Eye (tissue), 1 donor: ENCODE measurements at regions not wholly inside any gene's neighbourhood (a gene's known extent, or its start where the extent isn't known, plus 50 kb on each side); places are given as distances from the start of the nearest gene placed in this dataset.

Experiments used
- DNase-seq: peaks from one replicate; pipeline ENCODE4 v3.0.0-alpha.2; 2015

- no peak for DNase-seq
Measured at GRCh38 chr3:120544361-120544760, 51.8 kb upstream of the NDUFB4 start.

DNA sequence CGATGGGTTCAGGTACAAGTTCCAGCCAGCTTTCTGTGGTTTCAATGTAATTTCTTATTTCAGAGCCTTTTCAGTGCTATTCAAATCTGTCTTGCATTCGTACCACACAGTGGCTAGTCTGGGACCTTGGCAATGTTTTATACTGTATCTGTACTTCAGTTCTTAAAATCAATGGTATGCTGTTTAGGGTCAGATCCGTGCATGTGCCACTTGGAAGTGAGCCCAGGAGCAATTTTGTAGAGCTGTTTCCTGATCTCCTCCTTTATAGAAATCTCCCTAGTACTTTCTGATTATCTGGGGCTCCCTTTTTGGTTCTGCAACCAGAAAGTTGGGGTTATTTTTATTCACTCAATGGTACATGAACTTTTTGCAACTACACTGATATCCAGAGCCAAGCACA lies 59.5 kb upstream of the NDUFB4 start:
- DNase-seq, result no peak

DNA sequence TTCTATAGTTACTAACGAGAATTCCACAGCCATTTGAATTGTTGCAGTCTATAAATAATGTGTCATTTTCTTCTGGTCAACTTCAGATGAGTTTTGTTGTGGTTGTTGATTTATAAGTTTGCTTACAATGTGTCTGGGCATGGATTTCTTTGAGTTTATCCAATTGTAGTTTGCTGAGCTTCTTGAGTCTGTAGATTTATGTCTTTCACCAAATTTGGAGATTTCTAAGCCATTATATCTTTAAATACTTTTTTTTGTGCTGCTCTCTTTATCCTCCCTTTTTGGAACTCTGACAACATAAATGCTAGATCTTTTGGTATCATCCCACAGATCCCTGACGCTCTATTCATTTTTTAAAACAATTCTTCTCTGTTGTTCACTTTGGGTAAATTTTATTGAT lies 63.2 kb upstream of the NDUFB4 start:
- no peak for DNase-seq

GRCh38 chr3:120528163-120528562 lies 68.0 kb upstream of the NDUFB4 start:
- DNase-seq, result no peak

GRCh38 chr3:120526011-120526870 lies 69.9 kb upstream of the NDUFB4 start:
- DNase-seq, result no peak

DNA sequence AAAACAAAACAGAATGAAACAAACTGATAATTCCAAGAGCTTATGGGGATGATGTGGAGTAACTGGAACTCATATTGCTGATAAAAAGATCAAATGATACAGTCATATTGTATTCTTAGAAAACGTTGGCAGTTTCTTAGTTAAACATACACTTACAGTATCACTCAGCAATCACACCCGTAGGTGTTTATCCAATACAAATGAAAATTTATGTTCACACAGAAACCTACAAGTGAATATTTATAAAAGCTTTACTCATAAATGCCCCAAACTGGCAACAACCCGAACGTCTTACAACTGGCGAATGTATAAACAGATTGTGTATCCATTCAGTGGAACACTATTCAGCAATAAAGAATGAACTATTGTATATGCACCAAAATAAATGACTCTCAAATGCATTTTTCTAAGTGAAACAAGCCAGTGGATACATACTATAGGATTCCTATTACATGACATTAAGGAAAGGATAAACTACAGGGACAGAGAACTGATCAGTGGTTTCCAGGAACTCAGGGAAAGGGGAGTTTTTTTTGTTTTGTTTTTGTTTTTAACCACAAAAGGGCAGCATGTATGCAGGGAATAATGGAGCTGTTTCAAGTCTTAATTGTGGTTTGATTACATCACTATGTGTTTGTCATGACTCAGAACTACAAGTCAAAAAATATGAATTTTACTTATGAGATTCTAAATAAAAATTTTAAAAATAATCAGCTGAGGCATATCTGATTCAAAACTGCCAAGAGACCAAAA lies 71.8 kb upstream of the NDUFB4 start:
- no peak for DNase-seq

GRCh38 chr3:120516136-120516535 lies 65.3 kb upstream of the FSTL1 start:
- DNase-seq, result no peak

DNA sequence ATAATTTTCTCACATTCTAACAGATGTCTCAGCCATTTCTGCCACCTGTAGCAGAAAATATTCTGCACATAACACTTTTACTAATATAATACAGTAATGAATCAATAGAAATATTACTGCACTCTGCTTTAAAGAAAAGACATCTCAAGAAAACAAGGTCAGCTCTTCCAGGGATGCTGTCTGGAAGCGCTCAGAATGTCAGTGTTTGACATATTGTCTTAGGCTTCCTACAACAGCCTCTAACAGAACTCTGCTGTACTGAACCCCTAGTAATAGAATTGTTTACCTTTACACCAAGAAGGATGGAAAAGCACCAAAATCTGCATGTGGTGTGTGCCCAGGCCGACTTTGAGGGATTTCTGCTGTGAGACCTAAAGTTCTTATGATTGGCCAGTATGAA lies 61.9 kb upstream of the FSTL1 start:
- DNase-seq, result no peak

DNA sequence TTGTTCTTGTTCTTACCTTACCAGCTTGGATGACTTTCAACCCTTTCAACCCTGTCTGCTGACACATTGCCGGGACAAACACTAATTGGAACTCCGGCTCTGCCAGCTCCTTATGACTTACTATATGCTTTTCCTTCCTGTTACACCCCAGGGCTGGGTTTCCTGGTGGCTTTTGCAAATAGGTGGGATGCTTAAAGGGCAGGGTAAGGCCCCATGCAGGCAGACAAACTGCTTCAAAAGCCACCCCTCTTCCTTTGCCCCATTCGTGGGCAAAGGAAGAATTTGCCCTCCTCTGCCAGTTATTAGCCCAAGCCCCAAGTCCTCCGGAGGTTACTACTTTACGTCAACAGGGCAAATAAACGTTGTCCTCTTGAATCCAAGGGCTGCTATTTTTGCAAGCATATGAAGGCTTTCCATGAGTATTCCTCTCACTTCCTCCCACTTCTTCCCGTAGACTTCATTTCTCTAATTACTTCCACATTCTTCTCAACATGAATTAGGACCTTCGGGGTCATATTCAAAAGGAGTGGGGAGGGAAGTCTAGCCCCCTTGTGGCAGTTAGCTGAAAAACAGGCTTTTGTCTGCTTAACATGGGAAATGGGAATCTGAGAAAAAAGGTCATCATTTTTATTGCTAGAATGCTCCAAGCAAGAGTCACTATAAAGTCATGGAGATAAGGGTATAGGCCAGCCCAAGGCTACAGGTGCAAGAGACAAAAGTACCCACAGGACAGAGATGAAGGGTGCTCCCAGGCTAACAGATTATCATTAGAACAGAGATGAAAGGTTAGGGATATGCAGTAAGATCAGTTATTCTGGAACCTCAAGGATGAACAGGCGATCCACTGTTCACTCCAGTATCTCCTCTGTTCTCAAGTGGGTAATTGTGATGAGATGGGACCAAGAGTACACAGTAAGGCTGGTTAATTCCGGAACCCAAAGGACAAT lies 56.3 kb upstream of the FSTL1 start:
- peak; percentile 70 for DNase-seq

DNA sequence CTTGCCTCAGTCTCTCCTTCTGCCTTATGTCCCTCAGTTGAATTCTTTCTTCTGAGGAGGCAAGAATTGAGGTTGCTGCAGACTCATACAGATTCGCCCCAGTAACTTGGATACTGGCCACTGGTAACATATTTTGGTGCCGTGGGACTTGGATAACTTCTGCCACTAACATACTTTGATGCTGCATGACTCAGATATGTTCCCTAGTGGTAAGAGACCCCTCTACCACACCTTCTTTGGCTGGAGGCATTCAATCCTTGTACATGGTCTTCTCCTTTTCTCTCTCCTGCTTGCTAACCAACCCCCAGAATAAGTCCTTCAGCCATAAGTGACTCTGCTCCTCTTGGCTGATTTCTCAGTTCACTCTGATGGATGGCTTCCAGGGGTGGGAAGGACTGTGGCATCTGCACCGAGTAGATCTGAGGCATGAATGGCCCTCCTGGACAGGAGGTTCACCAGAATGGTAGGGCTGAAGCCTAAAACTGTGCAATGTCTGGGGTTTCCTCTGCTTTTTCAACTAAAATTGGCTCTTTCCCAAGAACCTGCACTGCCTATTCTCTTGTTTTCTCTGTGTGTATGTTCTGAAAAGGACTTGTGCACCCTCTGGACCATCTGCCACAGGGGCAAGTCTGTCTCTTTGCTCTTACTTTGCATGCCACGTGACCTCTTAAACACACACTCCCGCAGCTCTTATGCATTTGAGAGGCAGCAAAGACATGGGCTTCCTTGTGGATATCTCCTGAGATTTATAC lies 55.5 kb upstream of the FSTL1 start:
- no peak for DNase-seq

- no peak for DNase-seq
Measured at GRCh38 chr3:120503727-120504616, 53.2 kb upstream of the FSTL1 start.

DNA sequence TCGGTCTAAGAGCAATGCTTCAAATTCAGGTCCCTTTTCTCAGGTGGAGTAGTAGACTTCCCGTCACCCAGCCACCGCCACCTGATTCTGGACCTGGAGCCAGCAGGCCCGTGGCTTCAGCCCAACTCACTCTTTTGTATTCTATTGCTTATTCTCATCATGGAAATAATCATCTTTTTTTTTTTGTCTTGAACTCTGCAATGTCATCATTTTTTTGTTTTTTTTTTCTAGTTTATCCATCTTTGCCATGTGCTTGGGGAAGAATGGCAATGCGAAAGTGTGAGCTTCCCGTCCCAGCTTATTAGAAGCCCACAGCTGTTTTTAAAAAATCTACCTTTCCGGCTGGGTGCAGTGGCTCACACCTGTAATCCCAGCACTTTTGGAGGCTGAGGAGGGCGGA lies 51.3 kb upstream of the FSTL1 start:
- no peak for DNase-seq
